ENCODE measurements at regions not wholly inside any gene's neighbourhood (a gene's known extent, or its start where the extent isn't known, plus 50 kb on each side); places are given as distances from the start of the nearest gene placed in this dataset.

GRCh38 chr1:58082596-58082995 is 463.9 kb downstream of the OMA1 start:
- ATAC-seq: no peak
- no peaks in the 10 kb centered on the region for H3K27me3 ChIP-seq (ENCODE audit: control insufficient read depth in 2 of 2, insufficient read depth in 2 of 2, low read length in 2 of 2)
- no peak overlapping the region for H3K4me3 ChIP-seq
- H3K9me3 ChIP-seq (replicated peaks; ENCODE audit: control insufficient read depth, insufficient read depth, low read depth, low read length): no peaks in the 10 kb centered on the region
- no peak for DNase-seq (ENCODE audit: extremely low read depth in 1 of 4, low spot score in 3 of 4)
- H3K27ac ChIP-seq (ENCODE audit: extremely low read depth, low read depth, low read length): no peak overlapping the region
- intact Hi-C loops (cut with micrococcal nuclease) (no loop called here), in situ Hi-C loops (cut with MboI) (no loop called here)
- H3K4me1 ChIP-seq (replicated peaks in 1 of 2; ENCODE audit: control insufficient read depth in 2 of 2, insufficient read depth in 2 of 2, low read length in 2 of 2): no peaks in the 10 kb centered on the region
- no peak overlapping the region for H3K4me2 ChIP-seq (ENCODE audit: insufficient read depth, low read length)
- no peaks in the 10 kb centered on the region for H3K36me3 ChIP-seq (ENCODE audit: control insufficient read depth, insufficient read depth, low read length)
- 0% methylated on average over 5 of the region's 5 CpGs for WGBS (ENCODE audit: insufficient coverage, low coverage, missing lambda C conversion rate)
- no peak for FAIRE-seq
- no peaks in the 10 kb centered on the region for H3K79me2 ChIP-seq (ENCODE audit: control insufficient read depth, insufficient read depth, low read length)
- BruUV-seq (replicated peaks): no TSS peak
- H3K9me1 ChIP-seq (ENCODE audit: control insufficient read depth, insufficient read depth, low read length): no peaks in the 10 kb centered on the region
- H4K20me1 ChIP-seq (replicated peaks; ENCODE audit: control insufficient read depth, insufficient read depth, low read length): no peaks in the 10 kb centered on the region
- TF ChIP-seq THRAP3 (IDR thresholded peaks at IDR 0.05; ENCODE audit: borderline replicate concordance) (no peak), ZNF699 (CRISPR knock-in tag; IDR thresholded peaks at IDR 0.05; ENCODE audit: insufficient replicate concordance) (no peak), POU5F1 (IDR thresholded peaks at IDR 0.05; ENCODE audit: borderline replicate concordance, low read depth, low read length, partially characterized antibody) (no peak), GTF2F1 (IDR thresholded peaks at IDR 0.05; ENCODE audit: low read depth, low read length) (no peak), ZNF184 (CRISPR knock-in tag; IDR thresholded peaks at IDR 0.05) (no peak), POLR3G (IDR thresholded peaks at IDR 0.05; ENCODE audit: extremely low read depth, insufficient read length, insufficient replicate concordance) (no peak), TFAM (CRISPR knock-in tag; conservative IDR thresholded peaks at IDR 0.05) (no peak), ZNF609 (CRISPR knock-in tag; IDR thresholded peaks at IDR 0.05; ENCODE audit: borderline replicate concordance) (no peak), ATF7 (IDR thresholded peaks at IDR 0.05) (no peak), BCL6 (CRISPR knock-in tag; IDR thresholded peaks at IDR 0.05) (no peak)
- TF ChIP-seq, protein P1, sequence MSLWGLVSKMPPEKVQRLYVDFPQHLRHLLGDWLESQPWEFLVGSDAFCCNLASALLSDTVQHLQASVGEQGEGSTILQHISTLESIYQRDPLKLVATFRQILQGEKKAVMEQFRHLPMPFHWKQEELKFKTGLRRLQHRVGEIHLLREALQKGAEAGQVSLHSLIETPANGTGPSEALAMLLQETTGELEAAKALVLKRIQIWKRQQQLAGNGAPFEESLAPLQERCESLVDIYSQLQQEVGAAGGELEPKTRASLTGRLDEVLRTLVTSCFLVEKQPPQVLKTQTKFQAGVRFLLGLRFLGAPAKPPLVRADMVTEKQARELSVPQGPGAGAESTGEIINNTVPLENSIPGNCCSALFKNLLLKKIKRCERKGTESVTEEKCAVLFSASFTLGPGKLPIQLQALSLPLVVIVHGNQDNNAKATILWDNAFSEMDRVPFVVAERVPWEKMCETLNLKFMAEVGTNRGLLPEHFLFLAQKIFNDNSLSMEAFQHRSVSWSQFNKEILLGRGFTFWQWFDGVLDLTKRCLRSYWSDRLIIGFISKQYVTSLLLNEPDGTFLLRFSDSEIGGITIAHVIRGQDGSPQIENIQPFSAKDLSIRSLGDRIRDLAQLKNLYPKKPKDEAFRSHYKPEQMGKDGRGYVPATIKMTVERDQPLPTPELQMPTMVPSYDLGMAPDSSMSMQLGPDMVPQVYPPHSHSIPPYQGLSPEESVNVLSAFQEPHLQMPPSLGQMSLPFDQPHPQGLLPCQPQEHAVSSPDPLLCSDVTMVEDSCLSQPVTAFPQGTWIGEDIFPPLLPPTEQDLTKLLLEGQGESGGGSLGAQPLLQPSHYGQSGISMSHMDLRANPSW (CRISPR knock-in tag; IDR thresholded peaks at IDR 0.05): no peak
- H2AFZ ChIP-seq (ENCODE audit: low read depth, low read length): no peak overlapping the region
- ChIA-PET POLR2A (no interaction called here), CTCF (ENCODE audit: low intra/inter-chr PET ratio) (no interaction called here)
- H3K9ac ChIP-seq (ENCODE audit: insufficient read depth in 1 of 2, low read depth in 2 of 2, low read length in 2 of 2): no peak overlapping the region

Data from K562 (cell line).